ENCODE measurements at regions not wholly inside any gene's neighbourhood (a gene's known extent, or its start where the extent isn't known, plus 50 kb on each side); places are given as distances from the start of the nearest gene placed in this dataset.

DNA sequence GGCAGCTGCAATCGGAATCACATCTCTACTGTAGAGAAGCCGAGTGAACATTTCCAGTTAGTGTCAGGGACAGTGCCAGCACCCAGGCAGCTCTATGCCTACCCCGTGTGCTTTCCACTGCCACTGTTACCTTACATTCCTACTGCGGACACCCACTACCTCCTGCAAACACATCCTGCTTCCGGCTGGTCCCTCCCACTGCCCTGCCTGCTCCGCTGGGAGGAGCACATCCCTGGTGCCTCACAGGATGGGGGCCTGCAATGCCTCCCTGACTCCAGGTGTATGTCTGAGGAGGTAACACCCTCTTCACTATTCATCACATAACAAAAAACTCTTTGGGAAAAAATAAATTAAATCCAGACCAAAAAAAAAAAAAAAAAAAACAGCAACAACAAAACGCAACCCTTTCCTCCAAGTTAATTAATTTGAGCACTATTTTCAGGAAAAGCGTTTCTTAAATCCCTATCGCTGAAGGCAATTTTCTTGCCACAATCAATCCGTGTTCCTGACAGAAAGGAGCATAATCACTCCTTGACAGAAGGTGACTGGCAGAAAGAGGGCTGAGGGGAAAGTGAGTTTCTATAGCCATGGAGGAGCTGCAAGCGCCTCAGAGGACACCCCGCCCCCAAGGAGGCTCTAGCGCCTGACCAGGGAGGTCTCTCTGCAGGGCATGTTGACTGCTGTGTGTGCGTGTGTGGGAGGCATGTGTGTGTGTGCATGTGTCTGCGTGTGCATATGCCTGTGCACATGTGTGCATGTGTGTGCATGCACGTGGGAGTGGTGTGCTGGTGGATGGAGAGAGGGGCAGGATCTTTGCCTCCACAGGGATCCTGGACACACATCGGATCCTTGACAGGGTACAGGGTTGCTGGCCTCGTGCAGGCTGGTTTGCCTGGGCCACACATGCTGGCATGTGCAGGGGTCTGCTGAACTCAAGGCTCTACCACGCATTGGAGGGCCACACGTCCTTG, 134.8 kb upstream of the NTM start:
- no peaks in the 10 kb centered on the region for H3K27me3 ChIP-seq (ENCODE audit: insufficient read depth, low read length)
- H3K23me2 ChIP-seq (ENCODE audit: insufficient read length, low read depth, low read length, poor library complexity, severe bottlenecking) = no peaks in the 10 kb centered on the region
- no peak overlapping the region for H2BK5ac ChIP-seq (ENCODE audit: insufficient read length, low read length)
- TF ChIP-seq CTCF (conservative IDR thresholded peaks at IDR 0.05) = no peak
- H2AFZ ChIP-seq (ENCODE audit: low read length) = no peak overlapping the region
- H3K36me3 Mint-ChIP-seq (ENCODE audit: insufficient read depth in 1 of 3, low read depth in 3 of 3) = no peaks in the 10 kb centered on the region
- no peak overlapping the region for H3K18ac ChIP-seq (ENCODE audit: insufficient read length, low read depth, low read length)
- WGBS (ENCODE audit: extremely low coverage, insufficient read length, low lambda C conversion rate) = no CpG with 5 or more reads among the region's 20 CpGs
- H4K20me1 ChIP-seq (ENCODE audit: control insufficient read depth, insufficient read depth, insufficient read length) = no peaks in the 10 kb centered on the region
- H3K4me1 ChIP-seq (ENCODE audit: insufficient read depth, low read length) = peaks cover 6% of the 10 kb centered on the region; the same call in 1 of the 2 replicates
- H3K9ac ChIP-seq (ENCODE audit: extremely low read depth, insufficient read length, low read length) = no peak overlapping the region
- peaks cover 2% of the 10 kb centered on the region; the same call in 1 of the 2 replicates for H3K27me3 Mint-ChIP-seq (ENCODE audit: low read depth)
- no peak overlapping the region for H3K56ac ChIP-seq (ENCODE audit: insufficient read length, low read depth, low read length)
- no peak overlapping the region for H2BK120ac ChIP-seq (ENCODE audit: low read depth, low read length, poor library complexity, severe bottlenecking)
- H2AK5ac ChIP-seq (ENCODE audit: insufficient read length, low read length) = no peak overlapping the region
- H3K14ac ChIP-seq (ENCODE audit: insufficient read depth, low read length) = no peak overlapping the region
- no peak overlapping the region for H3T11ph ChIP-seq (ENCODE audit: low read length)
- no peak overlapping the region for H4K8ac ChIP-seq (replicated peaks; ENCODE audit: insufficient read length, low read depth, low read length)
- peak; percentile 51 for DNase-seq
- no peak overlapping the region for H2BK20ac ChIP-seq (ENCODE audit: low read depth, low read length, poor library complexity, severe bottlenecking)
- H3K79me1 ChIP-seq (ENCODE audit: insufficient read depth, low read depth, low read length, poor library complexity, severe bottlenecking) = no peaks in the 10 kb centered on the region
- H3K4me1 Mint-ChIP-seq = peaks cover 26 to 28% of the 10 kb centered on the region in 2 experiments
- H3K27ac Mint-ChIP-seq = peak overlapping the region in 2 of 3 experiments; percentile 70 to 86; a peak in 3 of 7 replicates
- H3K23ac ChIP-seq (ENCODE audit: insufficient read length, low read depth, low read length) = no peak overlapping the region
- H3K4me2 ChIP-seq (ENCODE audit: insufficient read depth, insufficient read length, low read length) = no peak overlapping the region
- no peak overlapping the region for H4K91ac ChIP-seq (ENCODE audit: insufficient read length, low read depth, low read length)
- no peak overlapping the region for H2BK15ac ChIP-seq (ENCODE audit: low read depth, low read length)
- H3K9me3 ChIP-seq (ENCODE audit: control insufficient read depth, low read depth, low read length) = no peaks in the 10 kb centered on the region
- H3K27ac ChIP-seq (ENCODE audit: insufficient read length, low read depth, low read length) = no peak overlapping the region
- H2BK12ac ChIP-seq (ENCODE audit: insufficient read length, low read depth, low read length) = no peak overlapping the region
- no peak overlapping the region for H4K5ac ChIP-seq (ENCODE audit: insufficient read length, low read depth, low read length)
- no peaks in the 10 kb centered on the region for H3K79me2 ChIP-seq (ENCODE audit: insufficient read depth, low read length)
- H3K4ac ChIP-seq (ENCODE audit: low read depth, low read length) = no peak overlapping the region
- H3K9me3 Mint-ChIP-seq = no peaks in the 10 kb centered on the region; a peak in 1 of 5 replicates
- no peak overlapping the region for H3K4me3 Mint-ChIP-seq

Measured in H9 (cell line).